GM12873 (cell line): ENCODE measurements at regions not wholly inside any gene's neighbourhood (a gene's known extent, or its start where the extent isn't known, plus 50 kb on each side); places are given as distances from the start of the nearest gene placed in this dataset.

Experiments
- CTCF ChIP-seq: IDR thresholded peaks from 2 replicates; pipeline ENCODE4 v1.5.1; 2012; ENCODE audit warnings: low read depth, mild to moderate bottlenecking, moderate library complexity, low read length, control low read depth; ENCODE audit not compliant: insufficient read depth; ENCODE audit errors: missing control alignments

GRCh38 chr14:105856676-105857219 is 330.4 kb downstream of the TMEM121 start:
- TF ChIP-seq CTCF, result no peak

GRCh38 chr14:105857220-105857825 is 330.9 kb downstream of the TMEM121 start:
- TF ChIP-seq CTCF, result no peak

- no peak for TF ChIP-seq CTCF
Observed at GRCh38 chr14:105857826-105858675, 331.7 kb downstream of the TMEM121 start.

- no peak for TF ChIP-seq CTCF
Observed at GRCh38 chr14:105858676-105859025, 332.3 kb downstream of the TMEM121 start.

- no peak for TF ChIP-seq CTCF
Observed at GRCh38 chr14:105859717-105860614, 333.6 kb downstream of the TMEM121 start.

GRCh38 chr14:105860615-105861580 is 334.5 kb downstream of the TMEM121 start:
- TF ChIP-seq CTCF, result no peak
